Heart left ventricle (tissue), 16 donors: ENCODE measurements at regions not wholly inside any gene's neighbourhood (a gene's known extent, or its start where the extent isn't known, plus 50 kb on each side); places are given as distances from the start of the nearest gene placed in this dataset.

ENCODE experiments used
- ATAC-seq, 4 donors: fragments of 200-7000 bp; cut with Tn5 transposase; one replicate each; pipeline ENCODE4 v1.9.1; 2020 to 2022; ENCODE audit warnings: moderate library complexity in 4 of 4, mild to moderate bottlenecking in 3 of 4, moderate number of reproducible peaks in 1 of 4
- DNase-seq, 5 donors: peaks; one replicate each; pipeline ENCODE4 v3.0.0-alpha.2; 2020
- H3K27ac ChIP-seq, 12 donors: fragments of 200-600 bp; sonication (generic) in 4 of 12; one replicate each; pipeline versions ENCODE4 v1.5.0 to v1.8.0; 2016 to 2022; ENCODE audit warnings: mild to moderate bottlenecking in 2 of 12
- H3K27me3 ChIP-seq, 9 donors: fragments of 200-600 bp; sonication (generic) in 2 of 9; one replicate each; pipeline versions ENCODE4 v1.5.1 to v1.8.0; 2016 to 2022; ENCODE audit warnings: mild to moderate bottlenecking in 3 of 9
- H3K36me3 ChIP-seq, 9 donors: fragments of 200-600 bp; sonication (generic) in 2 of 9; one replicate each; pipeline versions ENCODE4 v1.5.0 to v1.8.0; 2018 to 2022; ENCODE audit warnings: mild to moderate bottlenecking in 2 of 9
- H3K4me1 ChIP-seq, 12 donors: fragments of 200-600 bp; sonication (generic) in 4 of 12; one replicate each; pipeline versions ENCODE4 v1.5.0 to v1.8.0; 2016 to 2022; ENCODE audit warnings: mild to moderate bottlenecking in 3 of 12
- H3K4me3 ChIP-seq, 12 donors: fragments of 200-600 bp; sonication (generic) in 4 of 12; one replicate each; pipeline versions ENCODE4 v1.5.0 to v1.8.0; 2017 to 2022; ENCODE audit warnings: mild to moderate bottlenecking in 9 of 12, moderate library complexity in 4 of 12
- H3K9me3 ChIP-seq, 12 donors: fragments of 200-600 bp; sonication (generic) in 4 of 12; one replicate each; pipeline versions ENCODE4 v1.5.0 to v1.8.0; 2016 to 2022; ENCODE audit warnings: mild to moderate bottlenecking in 1 of 12
- POLR2A ChIP-seq, 2 donors: fragments of 450-650 bp; IDR thresholded peaks; one replicate each; pipeline ENCODE4 v1.6.1; 2017; ENCODE audit warnings: antibody characterized with exemption in 2 of 2, mild to moderate bottlenecking in 2 of 2, moderate library complexity in 2 of 2
- WGBS, 4 donors: extraction: QIAGEN DNeasy Blood & Tissue Kit in 2 of 4; methylation state at CpG; one replicate each; pipeline versions ENCODE4 v1.1.5 to v1.1.7; 2013 to 2018; 5-methylcytosine and 5-hydroxymethylcytosine counted together
- intact Hi-C, 10 donors: fragments of 100-400 bp; cut with DNase I; formaldehyde crosslinking; loops; one replicate each; pipeline versions ENCODE4 v1.11.1 to v1.14.2; 2022
- TF ChIP-seq, protein P1 (sequence below), 12 donors: fragments of 200-600 bp; sonication (generic) in 4 of 12; IDR thresholded peaks; one replicate each; pipeline versions ENCODE4 v1.5.0 to v1.8.0; 2018 to 2022; ENCODE audit warnings: antibody characterized with exemption in 12 of 12, mild to moderate bottlenecking in 5 of 12
- donor health status: ischemic (EF 13 %, LVEDD 7.1; RV severe dilation, severe dysfunction).
- donor health status: healthy with polysubstance abuse.
- donor health status: DM: no; HTN: yes; CAD: no.
- donor health status: DM: no; HTN: no; CAD: no.
- donor health status: ischemic (EF 25% LVEDD 6.9; RV normal size, moderate dysfunction).
- donor health status: ischemic (EF 25% LVEDD 5.7; RV mildly dilated, moderate dysfunction).
- donor health status: healthy.
- donor health status: DM: yes; HTN: yes; CAD: no.
- donor health status: ischemic (EF 35%, LVEDD 5.7; RV mildly dilated, moderate dysfunction).
- donor health status: nonischemic (EF 11% LVEDD 7.7; RV severe dilation, severe dysfunction).
- donor health status: DM: yes; HTN: yes; CAD: no.
- donor health status: PGD.
- donor health status: ischemic (EF 29% LVEDD 5.4; RV normal size, mild dysfunction).
- donor health status: nonischemic (EF 23%, LVEDD 6.1; RV moderate dilation, normal function).

GRCh38 chr11:57901756-57902155 lies 121.9 kb upstream of the OR9Q1 start:
- intact Hi-C loops = no loop called here
- Histone ChIP-seq H3K27me3 (no peaks in the 10 kb centered on the region), H3K27ac (no peak overlapping the region), H3K4me3 (no peak overlapping the region), H3K4me1 (peaks cover 0 to 7% (median 0%) of the 10 kb centered on the region in 12 donors), H3K9me3 (no peaks in the 10 kb centered on the region), H3K36me3 (no peaks in the 10 kb centered on the region)
- TF ChIP-seq, protein P1, sequence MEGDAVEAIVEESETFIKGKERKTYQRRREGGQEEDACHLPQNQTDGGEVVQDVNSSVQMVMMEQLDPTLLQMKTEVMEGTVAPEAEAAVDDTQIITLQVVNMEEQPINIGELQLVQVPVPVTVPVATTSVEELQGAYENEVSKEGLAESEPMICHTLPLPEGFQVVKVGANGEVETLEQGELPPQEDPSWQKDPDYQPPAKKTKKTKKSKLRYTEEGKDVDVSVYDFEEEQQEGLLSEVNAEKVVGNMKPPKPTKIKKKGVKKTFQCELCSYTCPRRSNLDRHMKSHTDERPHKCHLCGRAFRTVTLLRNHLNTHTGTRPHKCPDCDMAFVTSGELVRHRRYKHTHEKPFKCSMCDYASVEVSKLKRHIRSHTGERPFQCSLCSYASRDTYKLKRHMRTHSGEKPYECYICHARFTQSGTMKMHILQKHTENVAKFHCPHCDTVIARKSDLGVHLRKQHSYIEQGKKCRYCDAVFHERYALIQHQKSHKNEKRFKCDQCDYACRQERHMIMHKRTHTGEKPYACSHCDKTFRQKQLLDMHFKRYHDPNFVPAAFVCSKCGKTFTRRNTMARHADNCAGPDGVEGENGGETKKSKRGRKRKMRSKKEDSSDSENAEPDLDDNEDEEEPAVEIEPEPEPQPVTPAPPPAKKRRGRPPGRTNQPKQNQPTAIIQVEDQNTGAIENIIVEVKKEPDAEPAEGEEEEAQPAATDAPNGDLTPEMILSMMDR (IDR thresholded peaks at IDR 0.05) = no peak
- no peak for TF ChIP-seq POLR2A (IDR thresholded peaks at IDR 0.05)
- 62 to 78% (median 73%) methylated on average over 5 of the region's 5 CpGs for WGBS, 4 donors
- ATAC-seq (no peak), DNase-seq (no peak)

DNA sequence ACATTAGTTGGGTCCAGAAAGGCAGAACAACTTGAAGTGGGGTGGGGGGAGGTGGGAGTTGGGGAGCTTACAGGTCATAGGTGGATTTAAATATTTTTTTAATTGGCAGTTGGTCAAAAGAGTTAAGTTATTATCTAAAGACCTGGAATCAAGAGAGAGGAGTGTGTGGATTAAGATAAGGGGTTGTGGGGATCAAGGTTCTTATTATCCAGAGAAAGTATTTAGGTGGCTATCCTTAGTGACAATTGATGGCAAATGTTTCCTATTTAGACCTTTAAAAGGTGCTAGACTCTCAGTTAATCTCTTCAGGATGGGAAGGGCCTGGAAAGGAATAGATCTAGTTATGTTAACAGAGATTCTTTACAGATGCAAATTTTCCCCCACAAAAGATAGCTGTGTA lies 120.7 kb upstream of the OR9Q1 start:
- H3K4me1 ChIP-seq = peaks cover 0 to 7% (median 0%) of the 10 kb centered on the region in 12 donors
- no peak for ATAC-seq
- intact Hi-C loops = no loop called here

DNA sequence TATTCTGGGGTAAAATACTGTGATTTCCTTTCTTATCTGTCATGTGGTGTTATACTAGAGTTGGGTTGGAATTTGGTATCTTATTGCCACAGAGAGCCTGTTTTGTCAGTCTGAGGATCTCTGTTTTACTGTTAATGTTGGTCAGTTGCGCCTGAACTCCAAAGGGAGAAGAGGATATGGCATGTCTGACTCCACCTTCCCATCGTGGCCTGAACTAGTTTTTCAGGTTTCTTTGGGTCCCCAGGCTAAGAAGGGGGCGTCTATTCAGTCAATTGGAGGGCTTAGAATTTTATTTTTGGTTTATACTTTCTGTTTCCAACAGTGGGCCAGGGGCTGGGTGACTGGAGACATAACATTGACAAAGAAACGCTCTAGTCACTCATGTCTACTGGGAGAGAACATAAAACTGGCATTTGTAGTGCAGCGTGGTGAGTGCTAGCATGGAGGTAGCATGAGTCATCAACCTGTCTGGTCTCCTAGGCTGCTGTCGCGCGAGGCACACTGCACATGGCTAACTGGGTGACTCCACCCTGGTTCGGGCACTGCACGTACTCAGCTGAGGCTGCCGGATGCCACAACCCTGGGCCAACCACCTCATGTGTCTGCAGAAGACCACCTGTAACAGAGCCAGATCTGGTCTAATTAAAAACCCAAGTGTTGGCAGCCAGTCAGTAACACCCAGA lies 120.1 kb upstream of the OR9Q1 start:
- Histone ChIP-seq H3K4me1 (peaks cover 0 to 7% (median 0%) of the 10 kb centered on the region in 12 donors), H3K27me3 (no peaks in the 10 kb centered on the region), H3K36me3 (no peaks in the 10 kb centered on the region), H3K9me3 (no peaks in the 10 kb centered on the region), H3K4me3 (no peak overlapping the region), H3K27ac (peak overlapping the region in 3 of 12 donors; percentile 26 to 58 (median 40))
- intact Hi-C loops = no loop called here
- 66 to 78% (median 74%) methylated on average over 11 of the region's 11 CpGs for WGBS, 4 donors
- ATAC-seq (peak in 2 of 4 donors; percentile 55 to 75), DNase-seq (peak in 1 of 5 donors; percentile 8)
- TF ChIP-seq, protein P1 (IDR thresholded peaks at IDR 0.05) = no peak
- TF ChIP-seq POLR2A (IDR thresholded peaks at IDR 0.05) = no peak

More for the DNA sequence above, 120.7 kb upstream of the OR9Q1 start:
- Histone ChIP-seq H3K27me3 (no peaks in the 10 kb centered on the region), H3K4me3 (no peak overlapping the region), H3K27ac (no peak overlapping the region), H3K36me3 (no peaks in the 10 kb centered on the region), H3K9me3 (no peaks in the 10 kb centered on the region)
- TF ChIP-seq, protein P1 (IDR thresholded peaks at IDR 0.05) = no peak
- TF ChIP-seq POLR2A (IDR thresholded peaks at IDR 0.05) = no peak
- no peak for DNase-seq

DNA sequence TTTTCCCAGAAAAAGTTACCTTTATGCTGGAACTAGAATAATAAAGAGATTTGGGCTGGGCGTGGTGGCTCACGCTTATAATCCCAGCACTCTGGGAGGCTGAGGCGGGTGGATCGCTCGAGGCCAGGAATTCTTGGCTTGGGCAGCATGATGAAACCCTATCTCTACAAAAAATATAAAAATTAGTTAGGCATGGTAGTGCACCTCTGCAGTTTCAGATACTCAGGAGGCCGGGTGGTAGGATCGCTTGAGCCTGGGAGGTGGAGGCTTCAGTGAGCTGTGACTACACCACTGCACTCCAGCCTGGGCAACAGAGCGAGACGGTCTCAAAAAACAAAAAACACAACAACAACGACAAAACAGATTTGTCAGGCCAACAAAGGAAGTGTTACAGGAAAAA lies 119.3 kb upstream of the OR9Q1 start:
- H3K4me1 ChIP-seq = peaks cover 0 to 7% (median 0%) of the 10 kb centered on the region in 12 donors
- intact Hi-C loops = no loop called here
- H3K27me3 ChIP-seq = no peaks in the 10 kb centered on the region
- no peaks in the 10 kb centered on the region for H3K36me3 ChIP-seq
- ATAC-seq (no peak), DNase-seq (no peak)
- no peaks in the 10 kb centered on the region for H3K9me3 ChIP-seq
- H3K4me3 ChIP-seq = peak overlapping the region in 9 of 12 donors; percentile 4 to 37 (median 23)
- 60 to 74% (median 66%) methylated on average over 10 of the region's 10 CpGs for WGBS, 4 donors
- peak overlapping the region in 4 of 12 donors; percentile 2 to 58 (median 33) for H3K27ac ChIP-seq
- TF ChIP-seq POLR2A (IDR thresholded peaks at IDR 0.05) = no peak
- TF ChIP-seq, protein P1 (IDR thresholded peaks at IDR 0.05) = no peak
